Activated T-helper 1 cell treated with anti-CD3 and anti-CD28 coated beads, Interleukin-12 subunit alpha, Interleukin-12 subunit beta, Interleukin-2, Interleukin-4 antibody, amounts not matched to agents 30 ng/mL and 10 ng/mL and 1 ng/mL, durations not matched to agents 14 hours and 24 hours and 36 hours (primary cell): ENCODE measurements at regions not wholly inside any gene's neighbourhood (a gene's known extent, or its start where the extent isn't known, plus 50 kb on each side); places are given as distances from the start of the nearest gene placed in this dataset.

Experiments used
- DNase-seq: peaks from one replicate; pipeline ENCODE4 v3.0.0; 2021; ENCODE audit warnings: low spot score
- H3K27ac Mint-ChIP-seq: one replicate; pipeline ENCODE4 v1.8.0; 2021; ENCODE audit warnings: mild to moderate bottlenecking, mixed read lengths
- H3K27me3 Mint-ChIP-seq: one replicate; pipeline ENCODE4 v1.8.0; 2022; ENCODE audit warnings: mild to moderate bottlenecking, moderate library complexity, mixed read lengths; ENCODE audit not compliant: insufficient read depth
- H3K36me3 Mint-ChIP-seq: one replicate; pipeline ENCODE4 v1.8.0; 2021; ENCODE audit warnings: low read depth, mixed read lengths
- H3K4me1 Mint-ChIP-seq: one replicate; pipeline ENCODE4 v1.8.0; 2021; ENCODE audit warnings: low read depth, mixed read lengths
- H3K4me3 Mint-ChIP-seq: one replicate; pipeline ENCODE4 v1.8.0; 2021; ENCODE audit warnings: mild to moderate bottlenecking, moderate library complexity, mixed read lengths
- H3K9me3 Mint-ChIP-seq: one replicate; pipeline ENCODE4 v1.8.0; 2021; ENCODE audit warnings: mixed read lengths
- intact Hi-C: fragments of 100-400 bp; cut with micrococcal nuclease; formaldehyde crosslinking; loops from one replicate; pipeline ENCODE4 v1.15.1; 2024

DNA sequence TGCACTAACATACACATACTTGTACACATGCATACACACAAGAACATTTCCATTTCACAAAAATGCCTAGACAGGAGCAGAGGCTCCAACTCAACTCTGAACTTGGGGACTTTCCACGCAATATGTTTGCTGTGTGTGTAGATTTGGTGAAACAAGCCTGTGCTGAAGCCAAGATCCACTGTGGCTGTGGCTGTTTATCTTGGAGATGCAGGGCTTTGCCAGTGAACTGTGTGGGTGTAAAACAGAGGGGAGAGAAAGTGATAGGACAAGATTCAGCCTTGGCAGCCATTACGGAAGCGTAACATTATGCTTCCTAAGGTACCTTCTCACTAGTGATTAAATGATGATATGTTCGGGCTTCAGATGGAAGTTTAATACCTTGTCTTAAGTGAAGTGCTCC, 73.2 kb upstream of the MBNL2 start:
- Mint-ChIP-seq H3K27me3 (peaks cover 5% of the 10 kb centered on the region), H3K27ac (no peak overlapping the region), H3K9me3 (no peaks in the 10 kb centered on the region), H3K4me3 (no peak overlapping the region), H3K4me1 (no peaks in the 10 kb centered on the region), H3K36me3 (no peaks in the 10 kb centered on the region)
- DNase-seq = no peak
- intact Hi-C loops = no loop called here

DNA sequence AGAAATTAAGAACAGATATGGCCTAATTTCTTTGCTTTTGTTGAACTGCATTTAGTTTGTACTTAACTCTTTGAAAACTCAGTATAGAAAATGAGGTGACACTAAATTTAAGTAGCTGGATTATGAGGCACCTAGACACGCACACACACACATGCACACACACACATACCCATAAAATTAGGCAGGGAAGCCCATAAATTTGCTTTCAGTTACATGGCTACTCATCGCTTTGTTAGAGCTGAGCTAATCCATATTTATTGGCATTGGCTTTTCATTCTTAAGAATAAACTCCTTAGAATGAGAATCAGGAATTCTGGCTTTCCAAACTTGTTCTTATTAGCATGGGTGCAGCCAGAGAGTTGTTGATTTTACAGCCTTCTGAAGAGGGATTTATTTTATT, 61.7 kb upstream of the MBNL2 start:
- no peak for DNase-seq
- H3K27ac Mint-ChIP-seq = no peak overlapping the region
- H3K9me3 Mint-ChIP-seq = no peaks in the 10 kb centered on the region
- no peak overlapping the region for H3K4me3 Mint-ChIP-seq
- H3K36me3 Mint-ChIP-seq = no peaks in the 10 kb centered on the region
- intact Hi-C loops = no loop called here
- H3K4me1 Mint-ChIP-seq = no peaks in the 10 kb centered on the region
- H3K27me3 Mint-ChIP-seq = peaks cover 3% of the 10 kb centered on the region

DNA sequence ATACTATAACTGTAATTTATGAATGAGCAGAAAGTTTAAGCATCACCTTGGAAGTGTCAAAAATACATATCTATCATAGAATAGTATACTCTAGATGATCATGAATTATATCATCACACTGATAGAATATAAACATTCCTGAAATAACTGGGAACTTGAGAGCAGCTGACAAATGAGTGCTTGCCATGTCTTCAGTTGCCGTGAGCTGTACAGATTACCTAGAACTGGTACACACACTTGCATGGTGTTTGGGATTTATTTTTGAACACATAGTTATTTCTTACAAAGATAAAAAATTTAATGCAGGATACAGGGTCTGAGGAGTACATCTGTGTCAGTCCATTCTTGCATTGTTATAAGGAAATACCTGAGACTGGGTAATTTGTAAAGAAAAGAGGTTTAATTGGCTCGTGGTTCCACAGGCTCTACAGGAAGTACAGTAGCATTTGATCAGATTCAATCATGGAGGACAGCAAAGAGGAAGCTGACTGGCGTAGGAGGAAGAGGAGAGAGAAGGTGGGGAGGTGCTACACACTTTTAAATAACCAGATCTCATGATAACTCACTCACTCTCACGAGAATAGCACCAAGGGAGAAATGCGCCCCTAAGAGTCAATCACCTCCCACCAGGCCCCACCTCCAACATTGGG, 60.4 kb upstream of the MBNL2 start:
- H3K27me3 Mint-ChIP-seq = peaks cover 4% of the 10 kb centered on the region
- intact Hi-C loops = no loop called here
- no peak overlapping the region for H3K4me3 Mint-ChIP-seq
- no peaks in the 10 kb centered on the region for H3K9me3 Mint-ChIP-seq
- H3K4me1 Mint-ChIP-seq = no peaks in the 10 kb centered on the region
- no peaks in the 10 kb centered on the region for H3K36me3 Mint-ChIP-seq
- no peak for DNase-seq
- H3K27ac Mint-ChIP-seq = no peak overlapping the region

DNA sequence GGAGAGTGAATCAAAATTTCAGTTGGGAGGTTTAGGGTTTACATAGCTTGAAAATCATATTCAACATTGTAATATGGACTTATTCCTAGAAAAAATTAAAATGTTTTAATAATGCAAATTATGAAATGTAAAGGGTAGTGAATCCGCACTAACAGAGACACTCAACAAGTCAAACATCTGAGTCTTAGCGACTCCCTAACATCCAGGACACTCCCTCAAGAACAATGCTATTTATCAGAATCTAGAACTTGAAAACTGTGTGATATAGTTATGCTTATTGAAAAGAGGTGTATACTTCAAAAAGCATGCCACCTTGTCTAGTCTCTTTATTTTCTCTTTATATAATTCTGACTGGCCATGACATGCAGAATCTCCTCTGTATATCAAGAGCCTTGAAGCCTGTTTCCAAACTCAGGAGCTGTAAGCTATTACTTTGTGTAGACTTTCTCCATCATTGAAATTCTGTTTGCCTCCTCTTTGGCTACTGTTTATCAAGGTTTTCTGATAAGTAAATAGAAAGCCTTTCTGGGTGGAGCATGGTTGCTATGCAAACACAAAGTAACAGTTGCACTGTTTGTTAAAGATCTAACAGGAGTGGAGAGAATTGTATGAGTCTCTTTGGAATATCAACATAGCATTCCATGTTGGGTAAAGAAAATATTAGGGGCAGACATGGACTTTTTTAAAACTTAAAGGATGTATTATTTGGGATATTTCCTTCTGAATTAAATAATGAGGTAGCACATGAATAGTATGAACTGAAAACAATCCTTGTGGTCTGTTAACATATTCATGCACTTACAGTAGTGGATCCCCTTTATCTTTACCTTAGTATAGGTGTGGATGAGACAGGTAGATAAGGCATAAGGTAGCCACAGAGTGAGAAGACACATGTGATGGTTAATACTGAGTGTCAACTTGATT, 56.4 kb upstream of the MBNL2 start:
- H3K4me1 Mint-ChIP-seq = no peaks in the 10 kb centered on the region
- intact Hi-C loops = no loop called here
- no peak overlapping the region for H3K4me3 Mint-ChIP-seq
- peaks cover 5% of the 10 kb centered on the region for H3K27me3 Mint-ChIP-seq
- no peaks in the 10 kb centered on the region for H3K36me3 Mint-ChIP-seq
- H3K27ac Mint-ChIP-seq = no peak overlapping the region
- no peaks in the 10 kb centered on the region for H3K9me3 Mint-ChIP-seq
- no peak for DNase-seq

DNA sequence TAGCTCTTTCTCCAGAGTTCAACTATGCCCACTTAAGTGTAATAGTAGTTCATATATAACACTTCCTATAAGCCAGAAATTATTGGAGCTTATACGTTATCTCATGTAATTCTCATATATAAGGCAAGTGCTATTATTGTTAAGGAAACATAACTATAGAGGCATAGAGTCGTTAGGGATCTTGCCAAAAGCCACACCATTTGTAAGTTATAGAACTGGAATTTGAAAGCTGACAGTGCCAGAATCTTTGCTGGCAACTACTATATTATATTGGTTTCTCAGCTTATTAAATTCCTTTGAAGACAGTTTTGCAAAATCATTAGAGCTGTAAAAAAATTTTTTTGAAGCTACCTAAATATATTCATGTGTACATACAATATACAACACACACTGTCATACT, 51.0 kb upstream of the MBNL2 start:
- Mint-ChIP-seq H3K27me3 (peaks cover 7% of the 10 kb centered on the region), H3K4me1 (no peaks in the 10 kb centered on the region), H3K36me3 (no peaks in the 10 kb centered on the region), H3K9me3 (peaks cover 12% of the 10 kb centered on the region), H3K27ac (no peak overlapping the region), H3K4me3 (no peak overlapping the region)
- intact Hi-C loops = no loop called here
- DNase-seq = no peak
